ENCODE measurements at regions not wholly inside any gene's neighbourhood (a gene's known extent, or its start where the extent isn't known, plus 50 kb on each side); places are given as distances from the start of the nearest gene placed in this dataset.

- TF ChIP-seq, protein P1, sequence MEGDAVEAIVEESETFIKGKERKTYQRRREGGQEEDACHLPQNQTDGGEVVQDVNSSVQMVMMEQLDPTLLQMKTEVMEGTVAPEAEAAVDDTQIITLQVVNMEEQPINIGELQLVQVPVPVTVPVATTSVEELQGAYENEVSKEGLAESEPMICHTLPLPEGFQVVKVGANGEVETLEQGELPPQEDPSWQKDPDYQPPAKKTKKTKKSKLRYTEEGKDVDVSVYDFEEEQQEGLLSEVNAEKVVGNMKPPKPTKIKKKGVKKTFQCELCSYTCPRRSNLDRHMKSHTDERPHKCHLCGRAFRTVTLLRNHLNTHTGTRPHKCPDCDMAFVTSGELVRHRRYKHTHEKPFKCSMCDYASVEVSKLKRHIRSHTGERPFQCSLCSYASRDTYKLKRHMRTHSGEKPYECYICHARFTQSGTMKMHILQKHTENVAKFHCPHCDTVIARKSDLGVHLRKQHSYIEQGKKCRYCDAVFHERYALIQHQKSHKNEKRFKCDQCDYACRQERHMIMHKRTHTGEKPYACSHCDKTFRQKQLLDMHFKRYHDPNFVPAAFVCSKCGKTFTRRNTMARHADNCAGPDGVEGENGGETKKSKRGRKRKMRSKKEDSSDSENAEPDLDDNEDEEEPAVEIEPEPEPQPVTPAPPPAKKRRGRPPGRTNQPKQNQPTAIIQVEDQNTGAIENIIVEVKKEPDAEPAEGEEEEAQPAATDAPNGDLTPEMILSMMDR (IDR thresholded peaks at IDR 0.05) = no peak
- TF ChIP-seq POLR2A (IDR thresholded peaks at IDR 0.05) = no peak
- no peak for TF ChIP-seq POLR2AphosphoS5 (IDR thresholded peaks at IDR 0.05)
These were observed 893.8 kb downstream of the KCNJ2 start for GRCh38 chr17:71063127-71063526.
